ENCODE measurements at regions not wholly inside any gene's neighbourhood (a gene's known extent, or its start where the extent isn't known, plus 50 kb on each side); places are given as distances from the start of the nearest gene placed in this dataset.

DNA sequence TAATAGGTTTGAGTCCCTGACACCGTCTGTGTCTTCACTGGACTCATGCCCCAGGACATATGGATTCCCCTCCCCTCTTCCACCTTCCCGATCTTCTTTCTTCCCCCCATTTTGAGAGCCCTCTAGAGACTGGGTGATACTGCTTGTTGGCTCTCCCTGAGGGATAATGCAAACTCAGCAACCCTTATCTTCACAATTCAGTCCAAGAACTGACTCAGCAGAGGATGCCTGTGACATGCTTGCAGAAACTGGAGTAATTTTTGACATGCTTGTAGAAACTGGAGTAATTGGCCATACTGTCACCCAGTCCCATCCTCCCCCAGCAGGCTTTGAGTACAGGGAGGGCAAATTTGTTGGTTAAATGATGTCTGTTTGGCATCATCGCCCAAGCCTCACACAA lies 127.6 kb upstream of the CTTNBP2NL start:
- Histone ChIP-seq H2AFZ (ENCODE audit: low read length) (no peak overlapping the region), H3F3A (ENCODE audit: low read depth) (no peaks in the 10 kb centered on the region), H3K79me2 (ENCODE audit: insufficient read depth, low read length) (no peaks in the 10 kb centered on the region), H3K4me2 (ENCODE audit: low read depth, low read length, poor library complexity, severe bottlenecking) (no peak overlapping the region), H3K4me3 (ENCODE audit: low read length, poor library complexity, severe bottlenecking) (no peak overlapping the region), H3K9me2 (replicated peaks; ENCODE audit: low read depth, low read length) (no peaks in the 10 kb centered on the region), H3K4me1 (ENCODE audit: insufficient read depth, low read length, poor library complexity, severe bottlenecking) (no peaks in the 10 kb centered on the region), H3K9me3 (ENCODE audit: insufficient read depth, low read depth, low read length) (no peaks in the 10 kb centered on the region), H3K36me3 (ENCODE audit: insufficient read depth, low read length) (no peaks in the 10 kb centered on the region), H4K20me1 (ENCODE audit: insufficient read depth, low read length, poor library complexity, severe bottlenecking) (no peaks in the 10 kb centered on the region), H3K27me3 (ENCODE audit: insufficient read depth, low read length, poor library complexity, severe bottlenecking) (no peaks in the 10 kb centered on the region), H3K9ac (ENCODE audit: low read depth, low read length, poor library complexity, severe bottlenecking) (no peak overlapping the region)
- TF ChIP-seq, protein P1, sequence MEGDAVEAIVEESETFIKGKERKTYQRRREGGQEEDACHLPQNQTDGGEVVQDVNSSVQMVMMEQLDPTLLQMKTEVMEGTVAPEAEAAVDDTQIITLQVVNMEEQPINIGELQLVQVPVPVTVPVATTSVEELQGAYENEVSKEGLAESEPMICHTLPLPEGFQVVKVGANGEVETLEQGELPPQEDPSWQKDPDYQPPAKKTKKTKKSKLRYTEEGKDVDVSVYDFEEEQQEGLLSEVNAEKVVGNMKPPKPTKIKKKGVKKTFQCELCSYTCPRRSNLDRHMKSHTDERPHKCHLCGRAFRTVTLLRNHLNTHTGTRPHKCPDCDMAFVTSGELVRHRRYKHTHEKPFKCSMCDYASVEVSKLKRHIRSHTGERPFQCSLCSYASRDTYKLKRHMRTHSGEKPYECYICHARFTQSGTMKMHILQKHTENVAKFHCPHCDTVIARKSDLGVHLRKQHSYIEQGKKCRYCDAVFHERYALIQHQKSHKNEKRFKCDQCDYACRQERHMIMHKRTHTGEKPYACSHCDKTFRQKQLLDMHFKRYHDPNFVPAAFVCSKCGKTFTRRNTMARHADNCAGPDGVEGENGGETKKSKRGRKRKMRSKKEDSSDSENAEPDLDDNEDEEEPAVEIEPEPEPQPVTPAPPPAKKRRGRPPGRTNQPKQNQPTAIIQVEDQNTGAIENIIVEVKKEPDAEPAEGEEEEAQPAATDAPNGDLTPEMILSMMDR (conservative IDR thresholded peaks at IDR 0.05; ENCODE audit: low read length): no peak
- TF ChIP-seq EZH2phosphoT487 (IDR thresholded peaks at IDR 0.05; ENCODE audit: borderline replicate concordance): no peak

DNA sequence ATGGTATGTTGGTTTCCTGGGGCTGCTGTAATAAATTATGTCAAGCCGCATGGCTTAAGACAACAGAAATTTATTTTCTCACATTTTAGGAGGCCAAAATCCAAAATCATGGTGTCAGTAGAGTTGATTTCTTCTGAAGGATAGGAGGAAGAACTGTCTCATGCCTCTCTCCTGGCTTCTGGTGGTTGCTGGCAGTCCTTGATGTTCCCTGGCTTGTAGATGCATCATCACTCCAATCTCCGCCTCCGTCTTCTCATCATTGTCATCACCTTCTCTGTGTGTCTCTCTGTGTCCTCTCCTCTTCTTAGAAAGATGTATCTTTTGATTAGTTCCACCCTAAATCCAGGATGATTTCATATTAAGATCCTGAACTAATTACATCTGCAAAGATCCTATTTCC lies 124.7 kb upstream of the CTTNBP2NL start:
- no peak for TF ChIP-seq EZH2phosphoT487 (IDR thresholded peaks at IDR 0.05; ENCODE audit: borderline replicate concordance)
- TF ChIP-seq, protein P1 (conservative IDR thresholded peaks at IDR 0.05; ENCODE audit: low read length): no peak
- no peak overlapping the region for H3K4me2 ChIP-seq (ENCODE audit: low read depth, low read length, poor library complexity, severe bottlenecking)
- H3K27me3 ChIP-seq (ENCODE audit: insufficient read depth, low read length, poor library complexity, severe bottlenecking): no peaks in the 10 kb centered on the region

DNA sequence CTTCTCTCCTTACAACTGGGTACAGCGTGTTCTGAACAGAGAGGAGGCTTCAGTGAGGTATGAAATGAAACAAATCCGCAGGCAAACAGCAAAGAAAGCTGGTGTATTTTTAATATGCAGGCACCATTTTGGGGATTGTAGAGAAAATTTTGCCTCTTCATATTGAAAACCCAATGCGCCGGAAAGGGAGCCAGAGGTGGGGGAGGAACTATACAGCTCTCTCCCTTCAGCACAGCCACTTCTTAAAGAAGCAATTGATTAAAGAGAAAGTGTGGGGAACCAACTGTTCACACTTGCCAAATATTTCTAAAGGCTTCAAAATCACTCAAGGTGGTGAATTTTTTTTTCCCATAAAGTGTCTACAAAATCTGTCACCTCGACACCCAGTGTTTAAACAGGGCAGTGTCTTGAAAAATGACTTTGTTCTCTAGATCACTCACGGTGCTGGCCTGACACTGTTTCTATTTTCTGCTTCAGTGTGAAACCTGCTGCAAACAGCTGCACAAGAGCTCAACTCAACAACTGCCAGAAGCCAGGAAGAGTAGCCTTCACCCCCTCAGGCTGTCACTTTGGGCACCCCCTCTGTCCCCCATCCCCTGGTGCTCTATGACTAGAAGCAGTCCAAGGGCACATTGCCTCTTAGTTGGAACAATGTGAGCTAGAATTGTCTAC lies 123.8 kb upstream of the CTTNBP2NL start:
- Histone ChIP-seq H3K27me3 (ENCODE audit: insufficient read depth, low read length, poor library complexity, severe bottlenecking) (no peaks in the 10 kb centered on the region), H3K9me3 (ENCODE audit: insufficient read depth, low read depth, low read length) (no peaks in the 10 kb centered on the region), H2AFZ (ENCODE audit: low read length) (no peak overlapping the region), H4K20me1 (ENCODE audit: insufficient read depth, low read length, poor library complexity, severe bottlenecking) (no peaks in the 10 kb centered on the region), H3K9ac (ENCODE audit: low read depth, low read length, poor library complexity, severe bottlenecking) (no peak overlapping the region), H3K36me3 (ENCODE audit: insufficient read depth, low read length) (no peaks in the 10 kb centered on the region), H3K4me1 (ENCODE audit: insufficient read depth, low read length, poor library complexity, severe bottlenecking) (no peaks in the 10 kb centered on the region), H3K4me2 (ENCODE audit: low read depth, low read length, poor library complexity, severe bottlenecking) (no peak overlapping the region), H3F3A (ENCODE audit: low read depth) (no peaks in the 10 kb centered on the region), H3K9me2 (replicated peaks; ENCODE audit: low read depth, low read length) (no peaks in the 10 kb centered on the region), H3K4me3 (ENCODE audit: low read length, poor library complexity, severe bottlenecking) (no peak overlapping the region), H3K79me2 (ENCODE audit: insufficient read depth, low read length) (no peaks in the 10 kb centered on the region)
- TF ChIP-seq, protein P1 (conservative IDR thresholded peaks at IDR 0.05; ENCODE audit: low read length): no peak
- no peak for TF ChIP-seq EZH2phosphoT487 (IDR thresholded peaks at IDR 0.05; ENCODE audit: borderline replicate concordance)

More for the DNA sequence above, 124.7 kb upstream of the CTTNBP2NL start:
- Histone ChIP-seq H4K20me1 (ENCODE audit: insufficient read depth, low read length, poor library complexity, severe bottlenecking) (no peaks in the 10 kb centered on the region), H3K9me3 (ENCODE audit: insufficient read depth, low read depth, low read length) (no peaks in the 10 kb centered on the region), H3K79me2 (ENCODE audit: insufficient read depth, low read length) (no peaks in the 10 kb centered on the region), H3K36me3 (ENCODE audit: insufficient read depth, low read length) (no peaks in the 10 kb centered on the region), H2AFZ (ENCODE audit: low read length) (no peak overlapping the region), H3K9ac (ENCODE audit: low read depth, low read length, poor library complexity, severe bottlenecking) (no peak overlapping the region), H3K9me2 (replicated peaks; ENCODE audit: low read depth, low read length) (no peaks in the 10 kb centered on the region), H3K4me3 (ENCODE audit: low read length, poor library complexity, severe bottlenecking) (no peak overlapping the region), H3F3A (ENCODE audit: low read depth) (no peaks in the 10 kb centered on the region), H3K4me1 (ENCODE audit: insufficient read depth, low read length, poor library complexity, severe bottlenecking) (no peaks in the 10 kb centered on the region)
